ENCODE measurements at regions not wholly inside any gene's neighbourhood (a gene's known extent, or its start where the extent isn't known, plus 50 kb on each side); places are given as distances from the start of the nearest gene placed in this dataset.

GRCh38 chr16:73161977-73162376, 114.0 kb upstream of the ZFHX3 start:
- TF ChIP-seq ZNF362 (CRISPR knock-in tag; IDR thresholded peaks at IDR 0.05; ENCODE audit: borderline replicate concordance) (no peak; the same call in 1 of the 2 replicates), CTCF (CRISPR knock-in tag; IDR thresholded peaks at IDR 0.05) (peak; percentile 60), MIXL1 (CRISPR knock-in tag; IDR thresholded peaks at IDR 0.05) (peak; percentile 89), E2F5 (CRISPR knock-in tag; conservative IDR thresholded peaks at IDR 0.05) (no peak), ZSCAN22 (CRISPR knock-in tag; IDR thresholded peaks at IDR 0.05) (no peak), HOXD1 (CRISPR knock-in tag; IDR thresholded peaks at IDR 0.05) (no peak), CHD2 (IDR thresholded peaks at IDR 0.05; ENCODE audit: low read depth, low read length) (no peak), NFE2L2 (IDR thresholded peaks at IDR 0.05; ENCODE audit: low read length) (no peak), TAF1 (CRISPR knock-in tag; IDR thresholded peaks at IDR 0.05) (no peak), ZNF280D (CRISPR knock-in tag; IDR thresholded peaks at IDR 0.05) (no peak), FOXP4 (CRISPR knock-in tag; IDR thresholded peaks at IDR 0.05) (peak; percentile 39; the same call in 1 of the 2 replicates)

Data from HepG2 (cell line).